Panc1 (cell line): ENCODE measurements at regions not wholly inside any gene's neighbourhood (a gene's known extent, or its start where the extent isn't known, plus 50 kb on each side); places are given as distances from the start of the nearest gene placed in this dataset.

ENCODE experiments used
- CTCF ChIP-seq: fragments of 450-650 bp; IDR thresholded peaks from 2 replicates; pipeline ENCODE4 v1.5.1; 2017; ENCODE audit warnings: mild to moderate bottlenecking
- POLR2AphosphoS5 ChIP-seq: IDR thresholded peaks from 2 replicates; pipeline ENCODE4 v1.6.1; 2012; ENCODE audit warnings: mild to moderate bottlenecking, low read depth, low read length, moderate library complexity

- TF ChIP-seq CTCF = no peak
- TF ChIP-seq POLR2AphosphoS5 = no peak
Measured at GRCh38 chr7:79714081-79714480, 260.6 kb upstream of the MAGI2 start.
